Heart left ventricle (tissue), 16 donors: ENCODE measurements at regions not wholly inside any gene's neighbourhood (a gene's known extent, or its start where the extent isn't known, plus 50 kb on each side); places are given as distances from the start of the nearest gene placed in this dataset.

Source experiments
- ATAC-seq, 4 donors: fragments of 200-7000 bp; cut with Tn5 transposase; one replicate each; pipeline ENCODE4 v1.9.1; 2020 to 2022; ENCODE audit warnings: moderate library complexity in 4 of 4, mild to moderate bottlenecking in 3 of 4, moderate number of reproducible peaks in 1 of 4
- DNase-seq, 5 donors: peaks; one replicate each; pipeline ENCODE4 v3.0.0-alpha.2; 2020
- H3K27ac ChIP-seq, 12 donors: fragments of 200-600 bp; sonication (generic) in 4 of 12; one replicate each; pipeline versions ENCODE4 v1.5.0 to v1.8.0; 2016 to 2022; ENCODE audit warnings: mild to moderate bottlenecking in 2 of 12
- H3K27me3 ChIP-seq, 9 donors: fragments of 200-600 bp; sonication (generic) in 2 of 9; one replicate each; pipeline versions ENCODE4 v1.5.1 to v1.8.0; 2016 to 2022; ENCODE audit warnings: mild to moderate bottlenecking in 3 of 9
- H3K36me3 ChIP-seq, 9 donors: fragments of 200-600 bp; sonication (generic) in 2 of 9; one replicate each; pipeline versions ENCODE4 v1.5.0 to v1.8.0; 2018 to 2022; ENCODE audit warnings: mild to moderate bottlenecking in 2 of 9
- H3K4me1 ChIP-seq, 12 donors: fragments of 200-600 bp; sonication (generic) in 4 of 12; one replicate each; pipeline versions ENCODE4 v1.5.0 to v1.8.0; 2016 to 2022; ENCODE audit warnings: mild to moderate bottlenecking in 3 of 12
- H3K4me3 ChIP-seq, 12 donors: fragments of 200-600 bp; sonication (generic) in 4 of 12; one replicate each; pipeline versions ENCODE4 v1.5.0 to v1.8.0; 2017 to 2022; ENCODE audit warnings: mild to moderate bottlenecking in 9 of 12, moderate library complexity in 4 of 12
- H3K9me3 ChIP-seq, 12 donors: fragments of 200-600 bp; sonication (generic) in 4 of 12; one replicate each; pipeline versions ENCODE4 v1.5.0 to v1.8.0; 2016 to 2022; ENCODE audit warnings: mild to moderate bottlenecking in 1 of 12
- CTCF ChIP-seq, 12 donors: fragments of 200-600 bp; sonication (generic) in 4 of 12; IDR thresholded peaks; one replicate each; pipeline versions ENCODE4 v1.5.0 to v1.8.0; 2018 to 2022; ENCODE audit warnings: antibody characterized with exemption in 12 of 12, mild to moderate bottlenecking in 5 of 12
- POLR2A ChIP-seq, 2 donors: fragments of 450-650 bp; IDR thresholded peaks; one replicate each; pipeline ENCODE4 v1.6.1; 2017; ENCODE audit warnings: antibody characterized with exemption in 2 of 2, mild to moderate bottlenecking in 2 of 2, moderate library complexity in 2 of 2
- WGBS, 4 donors: extraction: QIAGEN DNeasy Blood & Tissue Kit in 2 of 4; methylation state at CpG; one replicate each; pipeline versions ENCODE4 v1.1.5 to v1.1.7; 2013 to 2018; 5-methylcytosine and 5-hydroxymethylcytosine counted together
- intact Hi-C, 10 donors: fragments of 100-400 bp; cut with DNase I; formaldehyde crosslinking; loops; one replicate each; pipeline versions ENCODE4 v1.11.1 to v1.14.2; 2022
- donor health status: ischemic (EF 13 %, LVEDD 7.1; RV severe dilation, severe dysfunction).
- donor health status: healthy with polysubstance abuse.
- donor health status: DM: no; HTN: yes; CAD: no.
- donor health status: DM: no; HTN: no; CAD: no.
- donor health status: ischemic (EF 25% LVEDD 6.9; RV normal size, moderate dysfunction).
- donor health status: ischemic (EF 25% LVEDD 5.7; RV mildly dilated, moderate dysfunction).
- donor health status: healthy.
- donor health status: DM: yes; HTN: yes; CAD: no.
- donor health status: ischemic (EF 35%, LVEDD 5.7; RV mildly dilated, moderate dysfunction).
- donor health status: nonischemic (EF 11% LVEDD 7.7; RV severe dilation, severe dysfunction).
- donor health status: DM: yes; HTN: yes; CAD: no.
- donor health status: PGD.
- donor health status: ischemic (EF 29% LVEDD 5.4; RV normal size, mild dysfunction).
- donor health status: nonischemic (EF 23%, LVEDD 6.1; RV moderate dilation, normal function).

- Histone ChIP-seq H3K27ac (no peak overlapping the region), H3K4me3 (no peak overlapping the region), H3K27me3 (no peaks in the 10 kb centered on the region), H3K9me3 (no peaks in the 10 kb centered on the region), H3K36me3 (no peaks in the 10 kb centered on the region), H3K4me1 (no peaks in the 10 kb centered on the region)
- ATAC-seq (no peak), DNase-seq (no peak)
- WGBS, 4 donors: 70 to 87% (median 76%) methylated on average over 2 of the region's 2 CpGs
- intact Hi-C loops: no loop called here
- TF ChIP-seq CTCF (IDR thresholded peaks at IDR 0.05) (no peak), POLR2A (IDR thresholded peaks at IDR 0.05) (no peak)
Measured at GRCh38 chr16:60922920-60923319, 1113.3 kb downstream of the CDH8 start.

DNA sequence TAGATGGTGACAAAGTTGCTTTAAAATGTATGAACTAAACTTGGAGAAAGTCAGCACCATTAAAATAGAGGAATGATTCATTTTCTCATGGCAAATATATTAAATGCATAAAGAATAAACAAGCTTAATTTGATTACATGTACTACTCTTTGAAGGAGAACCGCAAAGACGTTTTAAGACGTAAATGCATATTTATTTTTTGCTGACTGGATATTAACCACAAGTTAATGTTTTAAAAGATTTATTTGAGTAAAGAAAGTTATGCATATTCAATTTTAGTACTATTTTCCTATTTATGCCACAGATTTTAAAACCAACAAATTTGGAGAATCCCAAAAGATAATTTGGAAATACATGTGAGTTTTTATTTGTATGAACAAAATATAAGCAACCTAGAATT, 1121.9 kb downstream of the CDH8 start:
- no peak for DNase-seq
- no peaks in the 10 kb centered on the region for H3K36me3 ChIP-seq
- no peaks in the 10 kb centered on the region for H3K27me3 ChIP-seq
- TF ChIP-seq POLR2A (IDR thresholded peaks at IDR 0.05) (no peak), CTCF (IDR thresholded peaks at IDR 0.05) (no peak)
- no peak overlapping the region for H3K4me3 ChIP-seq
- intact Hi-C loops: no loop called here
- no peak overlapping the region for H3K27ac ChIP-seq
- H3K9me3 ChIP-seq: peaks cover 0 to 6% (median 0%) of the 10 kb centered on the region in 12 donors
- no peaks in the 10 kb centered on the region for H3K4me1 ChIP-seq
- WGBS, 4 donors: 86 to 97% (median 89%) methylated on average over 3 of the region's 3 CpGs
- ATAC-seq: no peak

DNA sequence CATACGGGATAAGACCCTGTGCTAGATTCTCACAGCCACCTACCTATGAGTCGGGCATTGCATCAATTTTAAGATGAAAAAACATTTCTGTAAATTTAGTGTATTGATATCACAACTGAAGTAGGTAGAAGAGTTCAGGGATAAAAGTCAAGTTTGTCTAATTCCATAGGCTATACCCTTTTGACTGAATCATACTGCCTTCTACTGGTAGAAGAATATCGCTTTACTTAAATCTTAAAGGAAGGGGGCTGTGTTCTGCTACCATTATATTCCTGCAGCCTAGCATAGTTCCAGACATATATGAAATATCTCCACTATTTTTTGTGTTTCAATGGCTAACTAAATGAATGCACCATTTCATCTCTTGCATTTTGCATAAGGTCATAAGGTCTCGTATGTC, 1128.6 kb downstream of the CDH8 start:
- Histone ChIP-seq H3K9me3 (peaks cover 0 to 6% (median 0%) of the 10 kb centered on the region in 12 donors), H3K4me3 (no peak overlapping the region), H3K27ac (no peak overlapping the region), H3K36me3 (no peaks in the 10 kb centered on the region), H3K27me3 (no peaks in the 10 kb centered on the region), H3K4me1 (no peaks in the 10 kb centered on the region)
- WGBS, 4 donors: 73 to 86% (median 80%) methylated on average over 4 of the region's 4 CpGs
- no peak for ATAC-seq
- no peak for DNase-seq
- TF ChIP-seq POLR2A (IDR thresholded peaks at IDR 0.05) (no peak), CTCF (IDR thresholded peaks at IDR 0.05) (peak in 8 of 12 donors; percentile 10 to 38 (median 22))
- intact Hi-C loops: no loop called here

DNA sequence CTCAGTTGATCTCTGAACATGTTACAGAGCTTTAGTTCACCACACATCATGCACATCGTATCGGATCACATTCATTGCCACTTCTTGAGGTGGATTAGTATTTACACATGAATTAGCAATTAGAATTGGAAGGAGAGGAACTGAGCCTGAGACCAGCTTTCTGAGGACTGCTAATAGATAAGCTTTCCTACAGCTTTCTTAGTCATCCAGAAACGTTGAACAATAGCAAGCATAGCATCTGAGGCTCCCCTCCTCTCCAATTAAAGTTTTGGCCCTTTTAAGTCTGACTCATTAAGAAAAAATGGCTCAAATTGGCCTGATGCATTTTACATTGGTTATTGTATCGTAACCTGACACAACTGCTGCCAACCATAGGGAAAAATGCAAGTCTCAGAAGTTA, 1130.4 kb downstream of the CDH8 start:
- TF ChIP-seq POLR2A (IDR thresholded peaks at IDR 0.05): no peak
- no peak for TF ChIP-seq CTCF (IDR thresholded peaks at IDR 0.05)
- no peak overlapping the region for H3K27ac ChIP-seq
- no peaks in the 10 kb centered on the region for H3K4me1 ChIP-seq
- no peaks in the 10 kb centered on the region for H3K9me3 ChIP-seq
- ATAC-seq: no peak
- no peaks in the 10 kb centered on the region for H3K27me3 ChIP-seq
- intact Hi-C loops: no loop called here
- H3K36me3 ChIP-seq: no peaks in the 10 kb centered on the region
- H3K4me3 ChIP-seq: no peak overlapping the region
- WGBS, 4 donors: 45 to 66% (median 58%) methylated on average over 4 of the region's 4 CpGs
- DNase-seq: no peak
